ENCODE measurements at regions not wholly inside any gene's neighbourhood (a gene's known extent, or its start where the extent isn't known, plus 50 kb on each side); places are given as distances from the start of the nearest gene placed in this dataset.
"Not testable (repeated sequence)": the region's sequence is repeated elsewhere in the genome, so short reads cannot be mapped to it uniquely, and the experiment has no call there.

- DNase-seq (ENCODE audit: extremely low read depth in 1 of 11, low read depth in 9 of 11, low spot score in 4 of 11): no peak
Measured at GRCh38 chr9:81313877-81314276, 375.5 kb downstream of the TLE1 start.

DNA sequence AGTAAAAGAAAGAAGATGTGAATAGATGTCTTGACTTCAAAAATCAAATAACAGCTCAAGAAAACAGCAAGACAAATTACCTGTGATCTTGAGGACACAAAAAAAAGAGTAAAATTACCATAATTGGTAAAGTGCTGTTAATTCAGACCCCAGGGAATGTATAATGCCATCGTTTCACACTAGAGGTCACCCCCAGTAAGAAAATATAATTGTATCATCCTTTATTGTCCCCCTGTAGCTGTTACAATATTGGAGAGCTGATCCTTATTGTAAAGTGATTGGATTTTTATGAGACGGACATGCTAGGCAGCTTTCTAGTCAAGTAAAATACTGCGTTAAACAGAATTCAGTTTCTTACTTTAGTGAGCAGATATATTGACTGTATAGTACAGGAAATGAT, 377.0 kb downstream of the TLE1 start:
- no peak for DNase-seq (ENCODE audit: extremely low read depth in 1 of 11, low read depth in 9 of 11, low spot score in 4 of 11)

GRCh38 chr9:81308404-81308803, 380.9 kb downstream of the TLE1 start:
- no peak for DNase-seq (ENCODE audit: extremely low read depth in 1 of 11, low read depth in 9 of 11, low spot score in 4 of 11)

DNA sequence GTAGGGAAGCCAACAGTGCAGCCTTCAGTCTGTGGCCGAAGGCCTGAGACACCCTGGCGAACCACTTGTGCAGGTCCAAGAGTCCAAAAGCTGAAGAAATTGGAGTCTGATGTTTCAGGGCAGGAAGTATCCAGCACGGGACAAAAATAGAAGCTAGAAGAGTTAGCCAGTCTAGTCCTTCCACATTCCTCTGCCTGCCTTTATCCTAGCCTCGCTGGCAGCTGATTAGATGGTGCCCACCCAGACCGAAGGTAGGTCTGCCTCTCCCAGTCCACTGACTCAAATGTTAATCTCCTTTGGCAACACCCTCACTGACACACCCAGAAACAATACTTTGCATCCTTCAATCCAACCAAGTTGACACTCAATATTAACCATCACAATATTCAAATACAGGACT, 381.6 kb downstream of the TLE1 start:
- not testable (repeated sequence) for DNase-seq (ENCODE audit: extremely low read depth in 1 of 11, low read depth in 9 of 11, low spot score in 4 of 11)

- no peak for DNase-seq (ENCODE audit: extremely low read depth in 1 of 11, low read depth in 9 of 11, low spot score in 4 of 11)
Measured at GRCh38 chr9:81305561-81306182, 383.7 kb downstream of the TLE1 start.

DNA sequence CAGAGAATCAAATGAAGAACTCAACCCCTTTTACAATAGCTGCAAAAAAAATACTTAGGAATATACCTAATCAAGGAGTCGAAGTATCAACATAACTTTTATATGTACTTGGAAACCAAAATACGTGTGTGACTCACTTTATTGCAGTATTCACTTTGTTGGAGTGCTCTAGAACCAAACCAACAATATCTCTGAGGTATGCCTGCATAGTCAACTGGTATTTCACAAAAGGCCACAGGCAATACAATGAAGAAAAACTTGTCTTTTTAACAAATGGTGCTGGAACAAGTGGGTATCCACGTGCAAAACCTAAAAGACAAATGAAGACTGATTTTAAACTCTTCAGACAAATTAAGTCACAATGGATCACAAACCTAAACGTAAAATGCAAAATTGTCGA, 385.7 kb downstream of the TLE1 start:
- DNase-seq (ENCODE audit: extremely low read depth in 1 of 11, low read depth in 9 of 11, low spot score in 4 of 11): no peak

DNA sequence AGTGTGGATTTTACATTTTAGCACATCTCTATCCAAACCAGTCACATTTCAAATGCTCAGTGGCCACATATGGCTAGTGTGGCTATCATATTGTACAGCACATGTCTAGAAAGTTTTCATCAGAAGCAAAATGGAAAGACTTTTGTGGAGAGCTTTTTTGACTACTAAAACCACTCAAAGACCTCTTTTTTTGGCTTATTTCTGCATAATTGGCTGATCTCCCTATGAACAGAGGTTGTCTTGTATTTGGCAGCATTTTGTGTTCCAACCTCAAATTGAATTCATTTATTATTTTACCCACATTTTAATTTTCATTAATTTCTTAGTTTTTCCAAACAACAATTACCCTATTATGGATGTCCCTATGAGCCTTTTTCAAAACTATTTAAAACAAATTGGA, 395.7 kb downstream of the TLE1 start:
- no peak for DNase-seq (ENCODE audit: extremely low read depth in 1 of 11, low read depth in 9 of 11, low spot score in 4 of 11)

DNA sequence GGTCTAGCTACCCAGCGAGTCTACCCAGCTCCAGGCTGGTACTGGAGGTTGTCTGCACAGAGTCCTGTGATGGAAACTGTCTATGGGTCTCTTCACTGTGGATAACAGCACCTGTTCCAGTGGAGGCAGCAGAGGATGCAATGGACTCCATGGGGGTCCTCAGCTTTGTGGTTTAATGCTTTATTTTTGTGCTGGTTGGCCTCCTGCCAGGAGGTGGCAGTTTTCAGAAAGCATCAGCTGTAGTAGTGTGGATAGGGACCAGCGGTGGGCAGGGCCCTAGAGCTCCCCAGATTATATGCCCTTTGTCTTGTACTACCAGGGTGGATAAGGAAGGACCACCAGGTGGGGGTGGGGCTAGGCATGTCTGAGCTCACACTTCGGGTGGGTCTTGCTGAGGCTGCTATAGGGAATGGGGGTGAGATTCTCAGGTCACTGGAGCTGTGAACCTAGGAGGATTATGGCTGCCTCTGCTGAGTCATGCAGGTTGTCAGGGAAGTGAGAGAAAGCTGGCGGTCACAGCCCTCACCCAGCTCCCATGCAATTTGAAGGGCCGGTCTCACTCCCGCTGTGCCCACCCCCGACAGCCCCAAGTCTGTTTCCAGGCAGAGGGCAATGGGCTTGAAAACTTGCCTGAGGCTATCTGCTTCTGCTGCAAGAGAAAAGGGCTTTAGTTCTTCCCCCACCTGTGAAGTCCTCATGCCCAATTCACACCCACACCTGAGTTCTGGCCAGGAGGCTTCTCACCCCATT, 397.1 kb downstream of the TLE1 start:
- DNase-seq (ENCODE audit: extremely low read depth in 1 of 11, low read depth in 9 of 11, low spot score in 4 of 11): no peak

DNA sequence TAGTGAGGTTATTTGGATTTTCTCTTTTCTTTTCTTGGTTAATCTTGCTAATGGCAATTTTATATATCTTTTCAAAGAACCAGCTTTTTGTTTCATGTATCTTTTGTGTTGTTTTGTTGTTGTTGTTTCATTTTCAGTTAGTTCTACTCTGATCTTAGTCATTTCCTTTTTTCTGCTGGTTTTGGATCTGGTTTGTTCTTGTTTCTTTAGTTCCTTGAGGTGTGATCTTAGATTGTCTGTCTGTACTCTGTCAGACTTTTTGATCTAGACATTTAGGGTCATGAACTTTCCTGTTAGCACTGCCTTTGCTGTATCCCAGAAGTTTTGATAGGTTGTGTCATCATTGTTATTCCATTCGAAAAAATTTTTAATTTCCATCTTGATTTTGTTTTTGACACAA, 399.7 kb downstream of the TLE1 start:
- DNase-seq (ENCODE audit: extremely low read depth in 1 of 11, low read depth in 9 of 11, low spot score in 4 of 11): no peak

GRCh38 chr9:81268048-81268447, 421.3 kb downstream of the TLE1 start:
- no peak for DNase-seq (ENCODE audit: extremely low read depth in 1 of 11, low read depth in 9 of 11, low spot score in 4 of 11)

DNA sequence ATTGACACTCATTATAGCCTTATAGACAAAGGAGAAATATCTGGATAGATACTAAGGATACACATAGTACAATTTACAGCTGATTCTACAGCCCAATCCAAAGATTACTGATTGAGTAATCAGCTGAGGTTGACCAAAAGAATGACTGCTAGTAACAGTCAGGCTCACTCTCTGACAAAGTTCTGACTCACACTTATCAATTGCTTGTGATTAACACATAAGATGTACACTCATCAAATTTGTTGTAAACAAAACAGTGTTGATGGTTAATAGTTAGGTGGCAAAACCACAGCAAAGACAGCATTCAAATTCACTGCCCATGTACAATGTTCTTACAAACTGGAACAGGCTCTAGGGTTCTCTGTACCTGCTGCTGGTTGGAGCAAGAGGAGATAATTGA, 422.7 kb downstream of the TLE1 start:
- DNase-seq (ENCODE audit: extremely low read depth in 1 of 11, low read depth in 9 of 11, low spot score in 4 of 11): no peak

DNA sequence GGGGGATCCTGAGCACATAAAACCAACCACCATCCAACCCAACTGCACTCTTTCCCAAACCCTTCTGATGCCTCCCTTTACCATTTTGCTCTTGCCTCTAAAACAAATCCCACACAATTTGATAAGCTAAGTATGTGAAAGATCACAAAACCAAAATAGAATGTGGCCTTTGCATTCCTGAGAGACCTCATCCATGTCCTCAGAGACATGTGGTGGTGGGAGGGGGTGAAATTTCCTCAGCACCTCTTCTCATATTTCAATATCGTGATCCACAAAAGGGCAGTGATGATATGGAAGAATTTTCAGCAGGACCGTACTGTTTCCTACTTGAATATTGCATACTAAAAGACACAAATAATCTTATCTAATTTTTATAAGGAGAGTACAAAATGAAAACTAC, 423.3 kb downstream of the TLE1 start:
- no peak for DNase-seq (ENCODE audit: extremely low read depth in 1 of 11, low read depth in 9 of 11, low spot score in 4 of 11)

DNA sequence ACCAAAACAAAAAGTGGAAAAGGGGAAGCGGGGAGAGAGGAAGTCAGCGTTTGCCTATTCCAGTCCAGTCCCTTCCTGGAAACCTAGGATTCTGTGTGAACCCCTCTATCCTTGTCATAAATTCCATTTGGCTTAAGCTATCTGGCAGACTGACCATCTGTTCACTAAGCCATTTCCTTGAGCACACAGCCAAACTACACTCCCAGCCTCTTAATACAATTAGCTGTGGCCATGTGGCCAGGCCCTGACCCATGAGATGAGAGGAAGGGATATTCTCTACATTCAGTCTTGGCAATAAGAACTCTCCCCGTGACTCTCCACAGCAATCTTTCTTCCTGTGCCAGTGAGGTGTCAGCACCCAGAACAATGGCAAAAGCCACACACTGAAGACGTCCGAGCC, 424.8 kb downstream of the TLE1 start:
- DNase-seq (ENCODE audit: extremely low read depth in 1 of 11, low read depth in 9 of 11, low spot score in 4 of 11): no peak

GRCh38 chr9:81259896-81260295, 429.5 kb downstream of the TLE1 start:
- no peak for DNase-seq (ENCODE audit: extremely low read depth in 1 of 11, low read depth in 9 of 11, low spot score in 4 of 11)

- no peak for DNase-seq (ENCODE audit: extremely low read depth in 1 of 11, low read depth in 9 of 11, low spot score in 4 of 11)
Measured at GRCh38 chr9:81256368-81256767, 433.0 kb downstream of the TLE1 start.

GRCh38 chr9:81250606-81251005, 438.7 kb downstream of the TLE1 start:
- DNase-seq (ENCODE audit: extremely low read depth in 1 of 11, low read depth in 9 of 11, low spot score in 4 of 11): no peak

GRCh38 chr9:81250041-81250440, 439.3 kb downstream of the TLE1 start:
- DNase-seq (ENCODE audit: extremely low read depth in 1 of 11, low read depth in 9 of 11, low spot score in 4 of 11): no peak

DNA sequence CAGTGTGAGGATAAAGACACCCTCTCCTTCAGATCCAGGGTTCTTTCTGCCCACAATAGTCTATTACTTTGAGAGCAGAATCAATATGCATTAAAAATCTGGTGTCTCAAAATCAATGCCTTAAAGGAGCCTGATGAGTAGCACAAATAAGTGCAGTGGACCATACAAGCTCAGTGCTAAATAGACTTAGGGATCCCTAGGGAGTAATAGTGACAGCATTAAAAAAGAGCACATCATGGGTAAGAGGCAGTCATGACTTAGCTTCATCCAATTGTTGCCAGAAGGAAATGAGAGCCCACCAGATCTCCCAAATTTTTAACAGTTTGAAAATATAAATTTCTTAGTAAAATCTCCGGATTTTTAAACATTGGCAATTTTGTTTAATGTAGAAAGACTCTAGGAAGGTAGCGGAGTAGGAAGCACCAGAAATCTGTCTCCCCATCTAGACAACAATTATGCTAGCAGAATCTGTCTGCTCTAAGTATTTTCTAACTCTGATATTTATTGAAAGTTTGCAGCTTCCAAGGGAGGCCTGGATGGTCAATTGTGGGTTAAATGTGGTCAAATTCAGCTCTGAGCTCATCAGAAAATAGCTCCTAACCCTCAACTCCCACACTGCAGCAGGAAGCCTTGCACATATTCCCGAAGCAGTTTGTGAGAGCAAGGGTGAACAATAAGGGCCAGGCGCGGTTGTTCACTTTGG, 443.9 kb downstream of the TLE1 start:
- DNase-seq (ENCODE audit: extremely low read depth in 1 of 11, low read depth in 9 of 11, low spot score in 4 of 11): no peak

- DNase-seq (ENCODE audit: extremely low read depth in 1 of 11, low read depth in 9 of 11, low spot score in 4 of 11): no peak
Measured at GRCh38 chr9:81244631-81245030, 444.7 kb downstream of the TLE1 start.

DNA sequence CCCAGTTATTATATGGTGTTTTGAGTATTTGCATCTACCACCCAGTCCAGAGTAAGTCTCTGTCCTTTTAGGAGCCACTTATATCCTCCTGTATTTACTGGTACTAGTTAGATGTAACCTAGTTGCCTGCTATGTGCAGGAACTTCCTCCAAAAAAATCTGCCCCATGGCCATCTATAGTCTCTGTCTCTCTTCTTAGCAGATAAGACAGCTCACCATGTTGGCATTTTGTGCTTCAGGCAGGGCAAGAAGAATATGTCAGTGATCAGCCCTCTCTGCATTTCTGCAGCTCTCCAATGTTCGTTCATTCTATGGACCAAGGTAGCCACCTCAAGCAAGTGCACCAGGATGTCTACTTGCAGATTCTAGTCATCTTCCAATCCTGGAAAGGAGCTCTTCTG, 446.5 kb downstream of the TLE1 start:
- DNase-seq (ENCODE audit: extremely low read depth in 1 of 11, low read depth in 9 of 11, low spot score in 4 of 11): no peak

DNA sequence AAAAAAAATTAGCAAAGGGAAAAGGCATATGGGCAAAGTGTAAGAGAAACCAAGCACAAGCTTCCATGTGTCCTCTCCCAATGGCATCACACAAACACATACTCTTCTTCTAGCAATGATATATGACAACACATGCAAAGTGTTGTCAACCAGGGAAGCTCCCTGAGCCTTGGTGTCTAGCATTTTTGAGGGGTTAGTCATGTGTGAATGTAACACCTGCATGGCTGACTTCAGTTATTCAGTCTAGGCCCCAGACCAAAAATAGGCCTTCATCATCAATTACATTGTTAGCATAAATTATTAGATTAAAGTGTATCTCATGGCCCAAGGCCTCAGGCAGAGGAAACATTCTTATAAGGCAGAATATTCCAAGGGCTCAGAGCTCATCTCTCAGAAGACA, 450.0 kb downstream of the TLE1 start:
- DNase-seq (ENCODE audit: extremely low read depth in 1 of 11, low read depth in 9 of 11, low spot score in 4 of 11): no peak

All from renal cortex interstitium (tissue), 11 donors.